GM21526 (cell line): ENCODE measurements at regions not wholly inside any gene's neighbourhood (a gene's known extent, or its start where the extent isn't known, plus 50 kb on each side); places are given as distances from the start of the nearest gene placed in this dataset.
"Not testable (repeated sequence)": the region's sequence is repeated elsewhere in the genome, so short reads cannot be mapped to it uniquely, and the experiment has no call there.

Experiments used
- ATAC-seq: cut with Tn5 transposase; IDR thresholded peaks from one replicate; pipeline ENCODE4 v1.9.1; 2021; ENCODE audit warnings: moderate library complexity; ENCODE audit not compliant: unreplicated experiment, low FRiP score

DNA sequence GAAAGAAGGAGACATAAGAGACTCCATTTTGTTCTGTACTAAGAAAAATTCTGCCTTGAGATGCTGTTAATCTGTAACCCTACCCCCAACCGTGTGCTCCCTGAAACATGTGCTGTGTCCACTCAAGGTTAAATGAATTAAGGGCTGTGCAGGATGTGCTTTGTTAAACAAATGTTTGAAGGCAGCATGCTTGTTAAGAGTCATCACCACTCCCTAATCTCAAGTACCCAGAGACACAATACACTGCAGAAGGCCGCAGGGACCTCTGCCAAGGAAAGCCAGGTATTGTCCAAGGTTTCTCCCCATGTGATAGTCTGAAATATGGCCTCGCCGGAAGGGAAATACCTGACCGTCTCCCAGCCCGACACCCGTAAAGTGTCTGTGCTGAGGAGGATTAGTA is 152.4 kb upstream of the NOTCH2NLA start:
- ATAC-seq = not testable (repeated sequence)

GRCh38 chr1:146376708-146377496 is 148.1 kb upstream of the NOTCH2NLA start:
- peak; percentile 91 for ATAC-seq

DNA sequence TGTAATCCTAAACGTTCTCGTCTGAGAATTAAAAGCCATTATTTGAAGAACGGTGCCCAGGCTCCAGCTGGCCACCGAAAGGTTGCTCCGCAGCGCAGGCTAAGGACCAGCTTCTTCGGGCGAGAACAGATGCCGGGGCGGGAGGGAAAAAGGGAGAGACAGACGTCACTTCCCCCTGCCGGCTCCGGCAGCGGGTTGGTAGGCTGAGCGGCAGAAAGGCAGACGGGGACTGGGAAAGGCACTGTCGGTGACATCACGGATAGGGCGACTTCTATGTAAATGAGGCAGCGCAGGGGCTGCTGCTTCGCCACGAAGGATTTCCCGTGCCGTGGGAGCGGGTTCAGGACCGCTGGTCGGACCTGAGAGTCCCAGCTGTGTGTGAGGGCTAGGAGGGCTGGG is 147.5 kb upstream of the NOTCH2NLA start:
- ATAC-seq = not testable (repeated sequence)

GRCh38 chr1:146375108-146375507 is 146.3 kb upstream of the NOTCH2NLA start:
- ATAC-seq = not testable (repeated sequence)

DNA sequence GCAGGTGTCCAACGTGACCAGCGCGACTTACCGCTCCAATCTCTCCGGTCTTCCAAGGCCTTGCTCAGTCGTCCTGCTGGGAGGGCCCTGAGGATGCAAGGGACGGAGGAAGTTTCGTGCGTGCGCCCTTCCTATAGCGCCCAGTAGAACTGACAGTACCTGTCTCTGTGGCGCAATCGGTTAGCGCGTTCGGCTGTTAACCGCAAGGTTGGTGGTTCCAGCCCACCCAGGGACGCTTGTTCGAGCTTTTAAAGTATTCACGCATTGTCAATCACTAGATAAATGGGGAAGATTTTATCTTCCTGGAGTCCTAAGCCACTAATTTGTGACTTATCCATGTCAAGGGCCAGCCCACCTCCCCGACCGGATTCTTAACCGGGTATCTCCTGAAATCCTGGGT is 141.1 kb upstream of the NOTCH2NLA start:
- not testable (repeated sequence) for ATAC-seq

GRCh38 chr1:146355373-146355772 is 126.6 kb upstream of the NOTCH2NLA start:
- not testable (repeated sequence) for ATAC-seq

- ATAC-seq = not testable (repeated sequence)
Measured at GRCh38 chr1:146326863-146327262, 98.0 kb upstream of the NOTCH2NLA start.

DNA sequence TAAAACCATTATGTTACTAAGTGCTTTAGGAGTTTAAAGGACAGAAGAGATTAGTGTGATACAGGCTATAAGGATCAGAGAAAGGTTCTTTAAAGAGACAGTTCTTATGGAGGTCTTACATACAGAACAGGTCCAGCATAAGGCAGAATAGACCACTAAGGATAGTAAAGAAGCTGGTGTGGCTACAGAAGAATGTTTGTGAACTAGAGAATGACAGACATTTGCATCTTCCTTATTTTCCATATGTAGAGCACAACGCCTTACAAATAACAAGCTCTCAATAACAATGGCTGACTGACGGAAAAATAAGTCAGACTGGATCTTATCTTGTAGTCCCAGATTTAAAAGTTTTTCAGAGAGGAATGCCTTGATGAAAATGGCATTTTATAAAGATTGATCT is 95.6 kb upstream of the NOTCH2NLA start:
- not testable (repeated sequence) for ATAC-seq

DNA sequence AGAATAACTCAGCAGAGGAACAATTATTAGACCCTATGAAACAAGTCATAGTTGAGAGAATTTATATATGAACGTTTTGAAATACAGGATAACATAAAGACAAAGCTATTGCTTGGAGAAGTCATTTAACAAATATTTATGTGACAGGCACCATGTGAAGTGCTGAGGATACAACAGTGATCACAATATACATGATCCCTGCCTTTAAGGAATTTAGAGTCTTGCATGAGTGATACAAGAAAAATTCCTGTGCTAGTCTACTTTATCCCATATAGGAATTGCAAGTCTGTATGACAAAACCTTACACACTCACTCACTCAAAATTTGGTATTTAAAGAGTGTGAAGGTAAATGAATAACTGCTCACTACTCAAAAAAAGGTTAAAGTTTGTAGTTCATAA is 94.5 kb upstream of the NOTCH2NLA start:
- ATAC-seq = not testable (repeated sequence)

GRCh38 chr1:146322893-146323292 is 94.1 kb upstream of the NOTCH2NLA start:
- not testable (repeated sequence) for ATAC-seq

- not testable (repeated sequence) for ATAC-seq
Measured at GRCh38 chr1:146318715-146319114, 89.9 kb upstream of the NOTCH2NLA start.

- not testable (repeated sequence) for ATAC-seq
Measured at GRCh38 chr1:146317785-146318184, 89.0 kb upstream of the NOTCH2NLA start.

DNA sequence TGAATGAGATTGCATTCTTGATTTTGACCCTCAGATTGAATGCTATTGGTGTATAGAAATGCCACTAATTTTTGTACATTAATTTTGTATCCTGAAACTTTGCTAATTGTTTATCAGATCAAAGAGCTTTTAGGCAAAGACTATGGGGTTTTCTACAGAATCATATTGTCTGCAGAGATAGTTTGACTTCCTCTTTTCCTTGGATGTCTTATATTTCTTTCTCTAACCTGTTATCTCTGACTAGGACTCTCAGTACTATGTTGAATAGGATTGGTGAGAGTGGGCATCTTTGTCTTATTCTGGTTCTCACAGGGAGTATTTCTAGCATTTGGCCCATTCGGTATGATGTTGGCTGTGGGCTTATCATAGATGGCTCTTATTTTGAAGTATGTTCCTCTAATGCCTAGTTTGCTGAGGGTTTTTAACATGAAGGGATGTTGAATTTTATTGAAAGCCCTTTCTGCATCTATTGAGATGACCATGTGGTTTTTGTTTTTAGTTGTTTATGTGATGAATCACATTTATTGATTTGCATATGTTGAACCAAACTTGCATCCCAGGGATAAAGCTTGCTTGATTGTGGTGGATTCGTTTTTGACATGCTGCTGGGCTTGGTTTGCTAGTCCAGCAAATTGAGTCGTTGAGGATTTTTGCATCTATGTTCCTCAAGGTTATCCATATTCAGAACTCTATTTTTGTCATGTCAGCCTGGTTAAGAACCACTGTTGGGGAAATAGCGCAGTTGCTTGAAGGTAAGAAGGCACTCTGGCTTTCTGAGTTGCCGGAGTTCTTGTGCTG is 85.8 kb upstream of the NOTCH2NLA start:
- ATAC-seq = not testable (repeated sequence)

- not testable (repeated sequence) for ATAC-seq
Measured at GRCh38 chr1:146310579-146310978, 81.8 kb upstream of the NOTCH2NLA start.

DNA sequence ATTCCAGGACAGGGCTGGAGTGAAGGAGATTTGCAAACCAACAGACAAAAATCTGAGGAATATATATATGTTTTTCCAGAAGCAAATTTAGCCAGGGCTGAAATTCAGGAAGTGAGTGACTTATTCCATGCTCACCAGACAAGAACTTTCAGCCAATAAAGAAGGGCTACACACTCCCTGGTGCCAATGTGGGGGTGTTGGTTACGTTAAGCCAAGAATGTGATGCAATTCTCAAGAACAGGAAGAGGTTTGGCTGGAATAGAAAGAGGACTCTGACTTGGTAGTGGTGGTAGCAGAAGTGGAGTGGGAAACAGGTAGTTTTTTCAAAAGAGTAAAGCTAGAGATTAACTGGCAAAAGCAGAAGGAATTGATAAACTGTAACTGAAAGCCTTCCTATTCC is 80.6 kb upstream of the NOTCH2NLA start:
- not testable (repeated sequence) for ATAC-seq

DNA sequence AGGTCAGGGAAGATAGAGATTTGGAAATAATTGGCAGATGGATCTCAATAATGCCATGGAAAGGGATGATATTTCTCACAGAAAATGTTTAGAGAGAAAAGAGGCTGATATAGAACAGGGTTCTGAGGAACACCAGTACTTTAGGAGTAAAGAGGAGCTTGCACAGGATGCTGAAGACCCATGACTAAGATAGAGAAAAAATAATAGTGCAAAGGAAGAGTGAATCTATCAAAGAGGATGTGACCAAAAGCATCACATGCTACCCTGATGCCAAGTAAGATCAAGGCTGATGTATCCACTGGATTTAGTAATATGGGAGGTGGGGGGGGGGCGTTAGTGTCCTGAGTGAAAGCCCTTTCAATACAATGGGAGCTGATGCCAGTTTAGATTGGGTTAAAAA is 80.1 kb upstream of the NOTCH2NLA start:
- ATAC-seq = not testable (repeated sequence)

DNA sequence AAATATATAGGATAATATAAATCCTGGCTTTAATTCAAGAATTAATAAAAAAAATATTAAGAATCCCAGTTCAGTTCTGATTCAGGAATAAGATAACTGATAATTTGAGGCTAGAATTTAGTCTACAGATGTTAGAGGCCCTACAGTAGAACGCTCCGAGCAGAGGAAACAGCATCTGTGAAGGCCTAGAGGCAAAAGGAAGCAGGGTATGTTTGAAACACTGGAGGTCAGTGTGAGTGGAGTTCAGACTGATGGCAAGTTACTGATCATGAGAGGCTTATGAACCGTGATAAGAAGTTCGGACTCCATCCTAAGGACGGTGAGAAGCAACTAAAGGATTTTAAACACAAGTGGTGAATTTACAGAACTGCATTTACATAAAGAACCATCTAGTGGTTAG is 79.3 kb upstream of the NOTCH2NLA start:
- ATAC-seq = not testable (repeated sequence)

DNA sequence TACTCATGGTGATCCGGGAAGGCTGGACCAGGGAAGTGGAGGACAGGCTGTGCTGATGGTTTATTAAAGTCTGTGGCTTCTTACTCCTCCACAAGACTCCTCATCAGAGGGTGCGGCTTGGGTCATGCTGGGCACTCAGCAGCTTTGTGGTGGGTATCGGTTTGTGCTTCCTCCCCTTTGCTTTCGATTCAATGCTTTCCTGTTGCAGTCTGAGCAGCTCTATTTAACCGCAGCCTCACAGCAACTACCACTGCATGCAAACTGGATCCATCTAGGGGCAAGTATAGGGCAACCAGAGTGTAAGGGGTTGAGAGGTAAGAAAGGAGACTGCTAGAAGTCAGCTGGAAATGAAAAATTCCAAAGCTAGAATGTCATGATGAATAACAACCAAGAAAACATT is 78.8 kb upstream of the NOTCH2NLA start:
- peak; percentile 93 for ATAC-seq

GRCh38 chr1:146306651-146307050 is 77.8 kb upstream of the NOTCH2NLA start:
- not testable (repeated sequence) for ATAC-seq

- ATAC-seq = not testable (repeated sequence)
Measured at GRCh38 chr1:146305442-146305841, 76.6 kb upstream of the NOTCH2NLA start.

GRCh38 chr1:146298575-146298897 is 69.7 kb upstream of the NOTCH2NLA start:
- peak; percentile 83 for ATAC-seq
